ENCODE measurements at regions not wholly inside any gene's neighbourhood (a gene's known extent, or its start where the extent isn't known, plus 50 kb on each side); places are given as distances from the start of the nearest gene placed in this dataset.

GRCh38 chr3:116815321-116815720 is 105.7 kb downstream of the TUSC7 start:
- DNase-seq (ENCODE audit: low spot score), result no peak
- no peak overlapping the region for H3K27ac Mint-ChIP-seq (ENCODE audit: unreplicated experiment)
- H3K36me3 Mint-ChIP-seq (ENCODE audit: low read depth, unreplicated experiment), result no peaks in the 10 kb centered on the region
- H3K4me1 Mint-ChIP-seq (ENCODE audit: unreplicated experiment), result no peaks in the 10 kb centered on the region
- no peak overlapping the region for H3K4me3 Mint-ChIP-seq (ENCODE audit: unreplicated experiment)
- no peaks in the 10 kb centered on the region for H3K9me3 Mint-ChIP-seq (ENCODE audit: unreplicated experiment)
- TF ChIP-seq, protein P1, sequence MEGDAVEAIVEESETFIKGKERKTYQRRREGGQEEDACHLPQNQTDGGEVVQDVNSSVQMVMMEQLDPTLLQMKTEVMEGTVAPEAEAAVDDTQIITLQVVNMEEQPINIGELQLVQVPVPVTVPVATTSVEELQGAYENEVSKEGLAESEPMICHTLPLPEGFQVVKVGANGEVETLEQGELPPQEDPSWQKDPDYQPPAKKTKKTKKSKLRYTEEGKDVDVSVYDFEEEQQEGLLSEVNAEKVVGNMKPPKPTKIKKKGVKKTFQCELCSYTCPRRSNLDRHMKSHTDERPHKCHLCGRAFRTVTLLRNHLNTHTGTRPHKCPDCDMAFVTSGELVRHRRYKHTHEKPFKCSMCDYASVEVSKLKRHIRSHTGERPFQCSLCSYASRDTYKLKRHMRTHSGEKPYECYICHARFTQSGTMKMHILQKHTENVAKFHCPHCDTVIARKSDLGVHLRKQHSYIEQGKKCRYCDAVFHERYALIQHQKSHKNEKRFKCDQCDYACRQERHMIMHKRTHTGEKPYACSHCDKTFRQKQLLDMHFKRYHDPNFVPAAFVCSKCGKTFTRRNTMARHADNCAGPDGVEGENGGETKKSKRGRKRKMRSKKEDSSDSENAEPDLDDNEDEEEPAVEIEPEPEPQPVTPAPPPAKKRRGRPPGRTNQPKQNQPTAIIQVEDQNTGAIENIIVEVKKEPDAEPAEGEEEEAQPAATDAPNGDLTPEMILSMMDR (IDR thresholded peaks at IDR 0.05; ENCODE audit: unreplicated experiment), result no peak
- peaks cover 1% of the 10 kb centered on the region for H3K27me3 Mint-ChIP-seq (ENCODE audit: unreplicated experiment)

- TF ChIP-seq, protein P1 (IDR thresholded peaks at IDR 0.05; ENCODE audit: unreplicated experiment), result no peak
- no peaks in the 10 kb centered on the region for H3K9me3 Mint-ChIP-seq (ENCODE audit: unreplicated experiment)
- H3K36me3 Mint-ChIP-seq (ENCODE audit: low read depth, unreplicated experiment), result no peaks in the 10 kb centered on the region
- H3K4me1 Mint-ChIP-seq (ENCODE audit: unreplicated experiment), result no peaks in the 10 kb centered on the region
- H3K4me3 Mint-ChIP-seq (ENCODE audit: unreplicated experiment), result no peak overlapping the region
- H3K27me3 Mint-ChIP-seq (ENCODE audit: unreplicated experiment), result peaks cover 1% of the 10 kb centered on the region
- H3K27ac Mint-ChIP-seq (ENCODE audit: unreplicated experiment), result no peak overlapping the region
- DNase-seq (ENCODE audit: low spot score), result no peak
Measured at GRCh38 chr3:116815831-116816588, 106.4 kb downstream of the TUSC7 start.

DNA sequence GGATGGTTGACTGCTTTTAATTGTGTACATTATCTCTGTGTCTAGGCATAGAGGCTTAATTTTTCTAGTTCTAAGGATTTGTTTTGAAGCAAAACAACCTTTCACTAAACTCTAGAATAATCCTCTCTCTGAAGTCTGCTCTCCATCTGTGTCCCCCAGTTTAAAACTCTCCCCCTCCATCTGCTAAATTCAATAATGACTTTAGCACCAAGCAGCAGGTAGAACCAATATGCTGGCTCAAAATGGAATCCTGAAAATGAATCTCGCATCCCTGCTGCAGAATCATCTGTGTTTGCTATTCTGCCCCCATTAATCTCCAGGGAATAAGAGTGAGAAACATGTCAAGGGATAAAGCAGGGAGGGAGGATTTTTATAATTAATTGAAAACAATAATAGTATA is 111.8 kb downstream of the TUSC7 start:
- Mint-ChIP-seq H3K36me3 (ENCODE audit: low read depth, unreplicated experiment) (no peaks in the 10 kb centered on the region), H3K9me3 (ENCODE audit: unreplicated experiment) (no peaks in the 10 kb centered on the region), H3K4me1 (ENCODE audit: unreplicated experiment) (no peaks in the 10 kb centered on the region), H3K27ac (ENCODE audit: unreplicated experiment) (no peak overlapping the region), H3K27me3 (ENCODE audit: unreplicated experiment) (no peaks in the 10 kb centered on the region), H3K4me3 (ENCODE audit: unreplicated experiment) (no peak overlapping the region)
- DNase-seq (ENCODE audit: low spot score), result no peak
- TF ChIP-seq, protein P1 (IDR thresholded peaks at IDR 0.05; ENCODE audit: unreplicated experiment), result no peak

- TF ChIP-seq, protein P1 (IDR thresholded peaks at IDR 0.05; ENCODE audit: unreplicated experiment), result no peak
- Mint-ChIP-seq H3K9me3 (ENCODE audit: unreplicated experiment) (no peaks in the 10 kb centered on the region), H3K27ac (ENCODE audit: unreplicated experiment) (no peak overlapping the region), H3K27me3 (ENCODE audit: unreplicated experiment) (no peaks in the 10 kb centered on the region), H3K4me1 (ENCODE audit: unreplicated experiment) (no peaks in the 10 kb centered on the region), H3K36me3 (ENCODE audit: low read depth, unreplicated experiment) (no peaks in the 10 kb centered on the region), H3K4me3 (ENCODE audit: unreplicated experiment) (no peak overlapping the region)
- DNase-seq (ENCODE audit: low spot score), result no peak
Measured at GRCh38 chr3:116824208-116824607, 114.6 kb downstream of the TUSC7 start.

DNA sequence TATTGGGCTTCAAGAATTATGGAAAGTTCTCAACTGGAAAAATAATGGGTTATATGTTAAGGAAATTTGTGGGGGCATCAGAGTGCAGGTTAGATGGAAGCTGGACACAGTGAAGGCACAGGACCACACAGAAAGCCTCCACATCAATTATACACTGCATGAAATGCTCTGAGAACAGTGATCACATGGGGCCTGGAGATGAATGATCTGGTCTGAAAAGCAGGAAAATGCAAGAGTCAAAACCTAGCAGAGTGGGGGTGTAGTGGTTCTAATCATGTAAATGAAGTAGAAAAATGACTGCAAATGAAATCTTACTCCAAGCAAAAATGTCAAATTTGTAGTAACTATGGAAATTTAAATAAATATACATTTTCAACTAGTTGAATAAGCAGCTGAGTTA is 123.6 kb downstream of the TUSC7 start:
- TF ChIP-seq, protein P1 (IDR thresholded peaks at IDR 0.05; ENCODE audit: unreplicated experiment), result no peak
- Mint-ChIP-seq H3K4me1 (ENCODE audit: unreplicated experiment) (no peaks in the 10 kb centered on the region), H3K27me3 (ENCODE audit: unreplicated experiment) (no peaks in the 10 kb centered on the region), H3K9me3 (ENCODE audit: unreplicated experiment) (no peaks in the 10 kb centered on the region), H3K36me3 (ENCODE audit: low read depth, unreplicated experiment) (no peaks in the 10 kb centered on the region), H3K27ac (ENCODE audit: unreplicated experiment) (no peak overlapping the region), H3K4me3 (ENCODE audit: unreplicated experiment) (no peak overlapping the region)
- DNase-seq (ENCODE audit: low spot score), result no peak
